GM13977 (cell line): ENCODE measurements at regions not wholly inside any gene's neighbourhood (a gene's known extent, or its start where the extent isn't known, plus 50 kb on each side); places are given as distances from the start of the nearest gene placed in this dataset.
"Not testable (repeated sequence)": the region's sequence is repeated elsewhere in the genome, so short reads cannot be mapped to it uniquely, and the experiment has no call there.

Source experiments
- DNase-seq: peaks from one replicate; pipeline ENCODE4 v3.0.0; 2012; ENCODE audit warnings: low spot score
- in situ Hi-C: fragments of 300-500 bp; cut with MboI; formaldehyde crosslinking; loops from one replicate; pipeline ENCODE4 v1.12.0; 2022; ENCODE audit warnings: low sequenced_read_pairs, low pct_unique_long_range_greater_than_20kb, mixed read lengths, inconsistent platforms; ENCODE audit not compliant: unreplicated experiment
- TF ChIP-seq, protein P1 (sequence below): IDR thresholded peaks from 2 replicates; pipeline ENCODE4 v1.5.1; 2012; ENCODE audit warnings: mild to moderate bottlenecking, control low read depth; ENCODE audit not compliant: insufficient read depth; ENCODE audit errors: extremely low read depth, missing control alignments

DNA sequence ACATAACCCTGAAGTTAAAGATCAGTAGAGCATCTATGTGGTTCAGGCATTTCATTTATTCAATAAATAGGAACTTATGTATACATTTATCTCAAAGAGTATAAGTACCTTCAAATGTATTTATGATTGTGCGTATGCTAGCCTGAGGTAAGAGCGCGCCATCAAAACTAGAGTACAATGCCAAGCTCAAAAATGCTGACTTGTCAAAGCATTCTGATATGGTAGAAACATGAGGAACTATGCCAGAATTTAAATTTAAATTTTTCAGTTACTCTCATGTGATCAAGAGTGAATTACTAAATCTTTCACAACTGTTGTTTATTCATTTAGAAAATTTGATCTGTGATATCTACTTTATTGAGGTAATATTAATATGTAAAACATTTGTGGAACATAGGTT lies 225.5 kb upstream of the CDH8 start:
- DNase-seq = no peak
- in situ Hi-C loops = no loop called here
- TF ChIP-seq, protein P1, sequence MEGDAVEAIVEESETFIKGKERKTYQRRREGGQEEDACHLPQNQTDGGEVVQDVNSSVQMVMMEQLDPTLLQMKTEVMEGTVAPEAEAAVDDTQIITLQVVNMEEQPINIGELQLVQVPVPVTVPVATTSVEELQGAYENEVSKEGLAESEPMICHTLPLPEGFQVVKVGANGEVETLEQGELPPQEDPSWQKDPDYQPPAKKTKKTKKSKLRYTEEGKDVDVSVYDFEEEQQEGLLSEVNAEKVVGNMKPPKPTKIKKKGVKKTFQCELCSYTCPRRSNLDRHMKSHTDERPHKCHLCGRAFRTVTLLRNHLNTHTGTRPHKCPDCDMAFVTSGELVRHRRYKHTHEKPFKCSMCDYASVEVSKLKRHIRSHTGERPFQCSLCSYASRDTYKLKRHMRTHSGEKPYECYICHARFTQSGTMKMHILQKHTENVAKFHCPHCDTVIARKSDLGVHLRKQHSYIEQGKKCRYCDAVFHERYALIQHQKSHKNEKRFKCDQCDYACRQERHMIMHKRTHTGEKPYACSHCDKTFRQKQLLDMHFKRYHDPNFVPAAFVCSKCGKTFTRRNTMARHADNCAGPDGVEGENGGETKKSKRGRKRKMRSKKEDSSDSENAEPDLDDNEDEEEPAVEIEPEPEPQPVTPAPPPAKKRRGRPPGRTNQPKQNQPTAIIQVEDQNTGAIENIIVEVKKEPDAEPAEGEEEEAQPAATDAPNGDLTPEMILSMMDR = no peak

DNA sequence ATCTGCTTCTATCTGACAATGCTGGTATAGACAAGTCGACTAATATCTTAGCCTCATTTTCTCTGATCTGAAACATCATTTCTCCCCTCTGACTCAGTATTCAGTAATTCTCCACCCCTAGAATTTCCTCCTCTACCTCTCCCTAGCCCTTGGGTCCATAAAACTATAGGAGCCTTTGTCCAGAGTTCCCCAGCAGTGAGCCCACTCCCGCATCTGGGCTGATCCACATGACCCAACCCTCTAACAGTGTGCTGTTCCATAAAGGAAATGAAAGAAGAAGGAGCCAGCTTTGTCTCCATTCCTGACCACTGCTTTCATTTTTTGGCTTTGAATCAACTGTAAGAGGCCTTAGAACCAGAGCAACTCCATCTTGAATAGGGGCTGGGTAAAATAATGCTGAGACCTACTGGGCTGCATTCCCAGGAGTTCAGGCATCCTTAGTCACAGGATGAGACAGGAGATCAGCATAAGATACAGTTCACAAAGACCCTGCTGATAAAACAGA lies 222.7 kb upstream of the CDH8 start:
- DNase-seq, in situ Hi-C loops: not testable (repeated sequence)

DNA sequence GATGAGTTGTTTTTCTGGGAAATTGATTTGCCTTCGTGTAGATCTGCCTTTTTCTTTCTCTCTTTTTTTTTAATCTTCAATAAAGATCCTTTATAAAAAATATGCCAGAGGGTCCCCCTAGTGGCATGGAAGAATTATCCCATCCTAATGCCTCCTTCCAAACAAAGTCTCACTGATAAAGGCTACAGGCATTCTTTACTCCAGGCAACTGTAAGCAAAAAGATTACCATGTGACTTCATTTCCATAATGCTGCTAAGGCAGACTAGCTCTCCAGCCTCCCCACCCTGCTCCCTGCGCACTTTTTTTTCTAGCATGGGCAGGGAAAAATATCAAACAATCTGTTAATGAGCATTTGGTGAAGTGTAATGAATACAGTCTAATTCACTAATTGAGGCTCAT lies 220.2 kb upstream of the CDH8 start:
- DNase-seq = no peak
- TF ChIP-seq, protein P1 = no peak
- in situ Hi-C loops = no loop called here

DNA sequence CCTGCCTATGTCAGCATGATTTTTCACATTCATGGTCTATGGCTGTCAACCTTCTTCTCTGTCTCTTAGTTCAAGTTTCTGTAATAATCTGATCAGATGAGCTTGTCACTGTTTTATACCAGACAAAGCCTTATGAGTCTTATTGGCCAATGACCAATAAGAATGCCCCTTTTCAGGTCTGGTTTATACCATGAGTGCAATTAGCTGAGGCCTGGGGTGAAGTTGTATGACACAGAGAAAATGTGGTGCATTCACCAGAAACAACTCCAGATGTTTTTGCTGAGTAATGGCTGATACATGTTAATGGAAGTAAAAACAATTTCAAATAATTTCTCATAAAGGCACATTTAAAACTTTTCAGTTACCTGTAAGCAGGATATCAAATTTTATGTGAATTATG lies 218.6 kb upstream of the CDH8 start:
- TF ChIP-seq, protein P1 = no peak
- in situ Hi-C loops = no loop called here
- no peak for DNase-seq

DNA sequence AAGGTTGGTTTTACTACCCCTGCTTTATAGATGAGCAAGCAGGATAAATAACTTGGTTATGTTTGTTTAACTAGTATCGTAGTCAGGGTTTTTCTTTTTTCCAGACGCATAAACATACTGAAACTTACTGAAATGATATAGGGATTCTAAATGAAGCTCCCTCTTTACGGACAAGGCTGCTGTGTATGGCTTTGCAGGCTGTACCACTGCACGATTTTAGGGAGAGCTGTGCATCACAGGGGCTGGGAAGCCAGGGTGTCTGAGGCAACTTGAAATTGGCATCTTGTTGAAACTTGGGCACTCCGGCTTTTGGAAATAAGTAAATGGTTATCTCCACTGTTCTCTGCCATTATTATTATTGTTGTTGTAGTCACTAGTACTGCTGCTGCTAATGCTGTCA lies 218.1 kb upstream of the CDH8 start:
- in situ Hi-C loops = no loop called here
- DNase-seq = no peak
- TF ChIP-seq, protein P1 = no peak

DNA sequence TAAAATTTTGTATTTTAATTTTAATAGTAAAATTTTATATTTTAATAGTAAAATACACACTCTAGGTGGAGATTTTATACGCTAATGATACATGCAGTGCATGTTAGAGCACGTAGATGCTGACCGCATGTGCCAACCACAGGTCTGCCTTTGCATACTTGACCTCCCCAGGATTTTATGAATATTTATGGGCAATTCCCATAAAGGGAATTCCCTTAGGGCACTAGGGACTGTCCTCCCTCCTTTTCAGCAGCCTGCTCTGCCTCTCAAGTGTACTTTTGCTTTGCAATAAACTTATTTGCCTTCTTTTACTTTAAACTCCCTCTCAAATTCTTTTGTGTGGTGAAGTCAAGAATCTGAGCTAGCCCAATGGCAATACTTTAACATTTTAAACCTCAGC lies 217.7 kb upstream of the CDH8 start:
- DNase-seq = no peak
- TF ChIP-seq, protein P1 = no peak
- in situ Hi-C loops = no loop called here

DNA sequence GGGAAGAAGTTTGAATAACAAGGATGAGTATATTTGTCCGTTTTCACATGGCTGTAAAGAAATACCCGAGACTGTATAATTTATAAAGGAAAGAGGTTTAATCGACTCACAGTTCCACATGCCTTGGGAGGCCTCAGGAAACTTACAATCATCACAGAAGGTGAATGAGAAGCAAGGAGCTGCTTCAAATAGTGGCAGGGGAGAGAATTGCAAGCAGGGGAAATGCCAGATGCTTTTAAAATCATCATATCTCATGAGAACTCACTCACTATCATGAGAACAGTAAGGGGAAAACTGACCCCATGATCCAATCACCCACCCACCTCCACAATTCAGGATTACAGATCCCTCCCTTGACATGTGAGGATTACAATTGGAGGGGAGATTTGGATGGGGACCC lies 212.8 kb upstream of the CDH8 start:
- TF ChIP-seq, protein P1 = no peak
- DNase-seq = no peak
- in situ Hi-C loops = no loop called here
